OCI-LY3 (cell line): ENCODE measurements at regions not wholly inside any gene's neighbourhood (a gene's known extent, or its start where the extent isn't known, plus 50 kb on each side); places are given as distances from the start of the nearest gene placed in this dataset.

ENCODE experiments used
- H2AFZ ChIP-seq: fragments of 200-600, 300-600 bp; shearing (Covaris generic); 2 replicates; pipeline ENCODE4 v1.6.0; 2014; ENCODE audit warnings: antibody characterized with exemption, low read depth, low read length
- H3K27ac ChIP-seq: fragments of 200-600, 300-600 bp; sonication (generic); 2 replicates; pipeline ENCODE4 v1.5.1; 2014; ENCODE audit warnings: mild to moderate bottlenecking, low read length, moderate library complexity, mixed read lengths
- H3K27me3 ChIP-seq: fragments of 200-600, 300-600 bp; sonication (generic); 2 replicates; pipeline ENCODE4 v1.6.1; 2014; ENCODE audit warnings: low read depth, low read length, mixed read lengths
- H3K36me3 ChIP-seq: fragments of 200-600, 300-600 bp; sonication (generic); replicated peaks from 2 replicates; pipeline ENCODE3; 2014; ENCODE audit warnings: low read depth, low read length, mixed read lengths
- H3K4me1 ChIP-seq: fragments of 300-600, 200-600 bp; sonication (generic); 2 replicates; pipeline ENCODE4 v1.6.1; 2014; ENCODE audit warnings: low read length, mixed read lengths
- H3K4me2 ChIP-seq: fragments of 200-600, 300-600 bp; sonication (generic); 2 replicates; pipeline ENCODE4 v1.6.1; 2014; ENCODE audit warnings: low read length, mixed read lengths
- H3K4me3 ChIP-seq: fragments of 300-600, 200-600 bp; sonication (generic); 2 replicates; pipeline ENCODE4 v1.5.1; 2014; ENCODE audit warnings: antibody characterized with exemption, mild to moderate bottlenecking, low read length, moderate library complexity
- H3K79me2 ChIP-seq: fragments of 300-600, 200-600 bp; shearing (Covaris generic); 2 replicates; pipeline ENCODE4 v1.6.1; 2014; ENCODE audit warnings: mild to moderate bottlenecking, low read length, mixed read lengths
- H3K9ac ChIP-seq: fragments of 300-600, 200-600 bp; shearing (Covaris generic); 2 replicates; pipeline ENCODE4 v1.6.0; 2014; ENCODE audit warnings: mild to moderate bottlenecking, low read length, moderate library complexity
- H3K9me3 ChIP-seq: fragments of 200-600, 300-600 bp; shearing (Covaris generic); 2 replicates; pipeline ENCODE4 v1.6.1; 2014; ENCODE audit warnings: low read length, mixed read lengths; ENCODE audit not compliant: insufficient read depth
- H4K20me1 ChIP-seq: fragments of 200-600, 300-600 bp; sonication (generic); 2 replicates; pipeline ENCODE4 v1.6.1; 2016; ENCODE audit warnings: low read length, mixed read lengths; ENCODE audit not compliant: insufficient read depth
- EZH2phosphoT487 ChIP-seq: fragments of 200-600 bp; shearing (Covaris generic); IDR thresholded peaks from 2 replicates; pipeline ENCODE4 v1.6.1; 2018; ENCODE audit warnings: antibody characterized with exemption, mixed run types, low read depth
- TF ChIP-seq, protein P1 (sequence below): fragments of 200-600, 300-600 bp; sonication (generic); IDR thresholded peaks from 2 replicates; pipeline ENCODE4 v1.5.1; 2014; ENCODE audit warnings: antibody characterized with exemption, low read length, low read depth

- no peak overlapping the region for H3K4me3 ChIP-seq
- no peak overlapping the region for H3K27ac ChIP-seq
- H2AFZ ChIP-seq, result no peak overlapping the region
- no peaks in the 10 kb centered on the region for H3K36me3 ChIP-seq
- TF ChIP-seq, protein P1, sequence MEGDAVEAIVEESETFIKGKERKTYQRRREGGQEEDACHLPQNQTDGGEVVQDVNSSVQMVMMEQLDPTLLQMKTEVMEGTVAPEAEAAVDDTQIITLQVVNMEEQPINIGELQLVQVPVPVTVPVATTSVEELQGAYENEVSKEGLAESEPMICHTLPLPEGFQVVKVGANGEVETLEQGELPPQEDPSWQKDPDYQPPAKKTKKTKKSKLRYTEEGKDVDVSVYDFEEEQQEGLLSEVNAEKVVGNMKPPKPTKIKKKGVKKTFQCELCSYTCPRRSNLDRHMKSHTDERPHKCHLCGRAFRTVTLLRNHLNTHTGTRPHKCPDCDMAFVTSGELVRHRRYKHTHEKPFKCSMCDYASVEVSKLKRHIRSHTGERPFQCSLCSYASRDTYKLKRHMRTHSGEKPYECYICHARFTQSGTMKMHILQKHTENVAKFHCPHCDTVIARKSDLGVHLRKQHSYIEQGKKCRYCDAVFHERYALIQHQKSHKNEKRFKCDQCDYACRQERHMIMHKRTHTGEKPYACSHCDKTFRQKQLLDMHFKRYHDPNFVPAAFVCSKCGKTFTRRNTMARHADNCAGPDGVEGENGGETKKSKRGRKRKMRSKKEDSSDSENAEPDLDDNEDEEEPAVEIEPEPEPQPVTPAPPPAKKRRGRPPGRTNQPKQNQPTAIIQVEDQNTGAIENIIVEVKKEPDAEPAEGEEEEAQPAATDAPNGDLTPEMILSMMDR, result no peak
- no peak for TF ChIP-seq EZH2phosphoT487
- H3K4me2 ChIP-seq, result no peak overlapping the region
- no peaks in the 10 kb centered on the region for H3K27me3 ChIP-seq
- H3K9ac ChIP-seq, result no peak overlapping the region
- peaks cover 5% of the 10 kb centered on the region; the same call in 1 of the 2 replicates for H3K9me3 ChIP-seq
- no peaks in the 10 kb centered on the region for H4K20me1 ChIP-seq
- H3K79me2 ChIP-seq, result no peaks in the 10 kb centered on the region
- H3K4me1 ChIP-seq, result no peaks in the 10 kb centered on the region
Observed at GRCh38 chr3:82807781-82808180, 1046.3 kb upstream of the GBE1 start.

- Histone ChIP-seq H3K79me2 (no peaks in the 10 kb centered on the region), H3K4me2 (no peak overlapping the region), H3K9me3 (no peaks in the 10 kb centered on the region), H2AFZ (no peak overlapping the region), H4K20me1 (no peaks in the 10 kb centered on the region), H3K36me3 (no peaks in the 10 kb centered on the region), H3K4me3 (no peak overlapping the region), H3K9ac (no peak overlapping the region), H3K4me1 (no peaks in the 10 kb centered on the region), H3K27me3 (no peaks in the 10 kb centered on the region), H3K27ac (no peak overlapping the region)
- TF ChIP-seq EZH2phosphoT487, result no peak
- TF ChIP-seq, protein P1, result no peak
Observed at GRCh38 chr3:82802501-82802900, 1041.1 kb upstream of the GBE1 start.

GRCh38 chr3:82800248-82800647, 1038.8 kb upstream of the GBE1 start:
- Histone ChIP-seq H3K9ac (no peak overlapping the region), H3K27me3 (no peaks in the 10 kb centered on the region), H3K9me3 (no peaks in the 10 kb centered on the region; the same call in 1 of the 2 replicates), H3K4me3 (no peak overlapping the region), H3K36me3 (no peaks in the 10 kb centered on the region), H3K79me2 (no peaks in the 10 kb centered on the region), H2AFZ (no peak overlapping the region), H3K4me1 (no peaks in the 10 kb centered on the region), H3K4me2 (no peak overlapping the region), H3K27ac (no peak overlapping the region), H4K20me1 (no peaks in the 10 kb centered on the region)
- TF ChIP-seq, protein P1, result no peak
- TF ChIP-seq EZH2phosphoT487, result no peak

- no peaks in the 10 kb centered on the region for H3K27me3 ChIP-seq
- H3K9me3 ChIP-seq, result no peaks in the 10 kb centered on the region; the same call in 1 of the 2 replicates
- H2AFZ ChIP-seq, result no peak overlapping the region
- H3K4me3 ChIP-seq, result no peak overlapping the region
- TF ChIP-seq, protein P1, result no peak
- TF ChIP-seq EZH2phosphoT487, result no peak
- no peaks in the 10 kb centered on the region for H3K79me2 ChIP-seq
- no peaks in the 10 kb centered on the region for H3K36me3 ChIP-seq
- no peak overlapping the region for H3K27ac ChIP-seq
- H4K20me1 ChIP-seq, result no peaks in the 10 kb centered on the region
- H3K9ac ChIP-seq, result no peak overlapping the region
- H3K4me1 ChIP-seq, result no peaks in the 10 kb centered on the region
- no peak overlapping the region for H3K4me2 ChIP-seq
Observed at GRCh38 chr3:82796765-82797164, 1035.3 kb upstream of the GBE1 start.
